Tibial nerve (tissue), 4 donors: ENCODE measurements at regions not wholly inside any gene's neighbourhood (a gene's known extent, or its start where the extent isn't known, plus 50 kb on each side); places are given as distances from the start of the nearest gene placed in this dataset. TPM values are rescaled to one million over a fixed set of nuclear protein-coding genes. Genes with fewer than 3 reads are reported as not detected.

Source experiments
- DNase-seq, 2 donors: peaks; one replicate each; pipeline ENCODE4 v3.0.0-alpha.2; 2019; ENCODE audit warnings: low spot score in 2 of 2
- H3K27ac ChIP-seq, 4 donors: fragments of 200-600 bp; sonication (generic) in 3 of 4; one replicate each; pipeline ENCODE4 v1.5.1; 2017 to 2019; ENCODE audit warnings: mild to moderate bottlenecking in 1 of 4
- H3K27me3 ChIP-seq, 2 donors: fragments of 200-600 bp; sonication (generic) in 1 of 2; one replicate each; pipeline versions ENCODE4 v1.5.1 to v1.6.0; 2017 to 2019
- H3K36me3 ChIP-seq, 3 donors: fragments of 200-600 bp; sonication (generic); one replicate each; pipeline ENCODE4 v1.5.1; 2018 to 2019
- H3K4me1 ChIP-seq, 4 donors: fragments of 200-600 bp; sonication (generic) in 3 of 4; one replicate each; pipeline ENCODE4 v1.5.1; 2017 to 2019
- H3K4me3 ChIP-seq, 4 donors: fragments of 200-600 bp; sonication (generic) in 3 of 4; one replicate each; pipeline ENCODE4 v1.5.1; 2017 to 2019; ENCODE audit warnings: mild to moderate bottlenecking in 1 of 4, moderate library complexity in 1 of 4
- H3K9me3 ChIP-seq, 4 donors: fragments of 200-600 bp; sonication (generic) in 3 of 4; one replicate each; pipeline ENCODE4 v1.5.1; 2017 to 2019
- EP300 ChIP-seq, 2 donors: sonication (generic); formaldehyde crosslinking; IDR thresholded peaks; one replicate each; pipeline ENCODE4 v1.6.1; 2017; ENCODE audit warnings: antibody characterized with exemption in 2 of 2, mild to moderate bottlenecking in 1 of 2
- POLR2A ChIP-seq, 2 donors: fragments of 450-650 bp; IDR thresholded peaks; one replicate each; pipeline ENCODE4 v1.6.1; 2017; ENCODE audit warnings: antibody characterized with exemption in 2 of 2, mild to moderate bottlenecking in 2 of 2, moderate library complexity in 2 of 2
- WGBS, 2 donors: methylation state at CpG; one replicate each; pipeline ENCODE4 v1.1.5; 2018; 5-methylcytosine and 5-hydroxymethylcytosine counted together
- small RNA-seq: library from RNA; depleted of rRNA; stranded (forward); fragments of <200 nt; gene quantifications from one replicate; pipeline ENCODE3, GENCODE V24; 2016
- TF ChIP-seq, protein P1 (sequence below), 5 experiments: fragments of 200-600 bp in 3 of 5; fragments of 450-650 bp in 2 of 5; sonication (generic) in 3 of 5; IDR thresholded peaks; one replicate each; pipeline ENCODE4 v1.5.1; 2016 to 2019; ENCODE audit warnings: antibody characterized with exemption in 5 of 5, mild to moderate bottlenecking in 3 of 5, moderate library complexity in 2 of 5

DNA sequence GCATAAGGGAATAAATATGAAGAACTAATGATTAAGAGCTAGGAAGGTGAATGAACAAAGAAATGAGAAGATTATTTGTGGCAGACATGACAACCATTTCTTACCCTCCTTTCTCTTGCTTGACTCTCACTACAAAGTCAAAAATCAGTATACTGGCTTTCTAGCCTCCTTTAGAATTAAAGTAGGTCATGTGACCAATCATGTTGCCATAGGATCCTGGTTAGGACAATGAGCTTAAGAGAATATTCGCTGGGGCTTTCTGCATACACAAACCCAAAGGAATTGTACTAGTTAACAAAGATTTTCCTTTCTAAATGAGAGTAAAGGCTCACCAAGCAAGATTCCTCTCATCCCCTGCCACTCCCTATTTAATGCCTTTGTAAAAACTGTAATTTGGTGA lies 76.0 kb upstream of the ID4 start:
- WGBS, 2 donors = 55 to 64% methylated on average over 1 of the region's 1 CpG
- TF ChIP-seq POLR2A (IDR thresholded peaks at IDR 0.05) (no peak), EP300 (IDR thresholded peaks at IDR 0.05) (no peak)
- TF ChIP-seq, protein P1, sequence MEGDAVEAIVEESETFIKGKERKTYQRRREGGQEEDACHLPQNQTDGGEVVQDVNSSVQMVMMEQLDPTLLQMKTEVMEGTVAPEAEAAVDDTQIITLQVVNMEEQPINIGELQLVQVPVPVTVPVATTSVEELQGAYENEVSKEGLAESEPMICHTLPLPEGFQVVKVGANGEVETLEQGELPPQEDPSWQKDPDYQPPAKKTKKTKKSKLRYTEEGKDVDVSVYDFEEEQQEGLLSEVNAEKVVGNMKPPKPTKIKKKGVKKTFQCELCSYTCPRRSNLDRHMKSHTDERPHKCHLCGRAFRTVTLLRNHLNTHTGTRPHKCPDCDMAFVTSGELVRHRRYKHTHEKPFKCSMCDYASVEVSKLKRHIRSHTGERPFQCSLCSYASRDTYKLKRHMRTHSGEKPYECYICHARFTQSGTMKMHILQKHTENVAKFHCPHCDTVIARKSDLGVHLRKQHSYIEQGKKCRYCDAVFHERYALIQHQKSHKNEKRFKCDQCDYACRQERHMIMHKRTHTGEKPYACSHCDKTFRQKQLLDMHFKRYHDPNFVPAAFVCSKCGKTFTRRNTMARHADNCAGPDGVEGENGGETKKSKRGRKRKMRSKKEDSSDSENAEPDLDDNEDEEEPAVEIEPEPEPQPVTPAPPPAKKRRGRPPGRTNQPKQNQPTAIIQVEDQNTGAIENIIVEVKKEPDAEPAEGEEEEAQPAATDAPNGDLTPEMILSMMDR (IDR thresholded peaks at IDR 0.05) = no peak
- no peaks in the 10 kb centered on the region for H3K4me1 ChIP-seq

DNA sequence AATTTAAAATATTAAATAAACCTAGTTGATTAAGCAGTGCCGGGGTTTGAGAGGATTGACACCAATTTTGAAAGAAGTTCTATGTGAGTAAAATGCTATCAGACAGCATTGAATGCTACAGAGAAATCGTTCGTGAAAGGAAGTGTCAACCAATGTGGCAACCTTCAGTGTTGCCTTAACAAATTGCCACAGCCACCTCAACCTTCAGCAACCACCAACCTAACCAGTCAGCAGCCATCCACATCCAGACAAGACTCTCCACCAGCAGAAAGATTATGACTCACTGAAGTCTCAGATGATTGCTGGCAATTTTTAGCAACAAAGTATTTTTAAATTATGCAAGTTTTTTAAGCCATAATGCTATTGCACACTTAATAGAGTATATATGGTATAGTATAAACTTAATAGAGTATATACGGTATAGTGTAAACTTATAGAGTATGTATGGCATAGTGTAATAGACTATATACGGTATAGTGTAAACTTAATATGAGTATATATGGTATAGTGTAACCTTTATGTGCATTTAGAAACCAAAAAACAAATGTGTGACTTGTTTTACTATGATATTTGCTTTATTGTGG lies 65.3 kb upstream of the ID4 start:
- Histone ChIP-seq H3K9me3 (no peaks in the 10 kb centered on the region), H3K27ac (no peak overlapping the region), H3K4me3 (no peak overlapping the region), H3K36me3 (no peaks in the 10 kb centered on the region), H3K27me3 (no peaks in the 10 kb centered on the region), H3K4me1 (no peaks in the 10 kb centered on the region)
- TF ChIP-seq POLR2A (IDR thresholded peaks at IDR 0.05) = no peak
- no peak for TF ChIP-seq EP300 (IDR thresholded peaks at IDR 0.05)
- TF ChIP-seq, protein P1 (IDR thresholded peaks at IDR 0.05) = no peak
- 74 to 79% methylated on average over 5 of the region's 5 CpGs for WGBS, 2 donors
- no peak for DNase-seq

More for the DNA sequence above, 76.0 kb upstream of the ID4 start:
- H3K9me3 ChIP-seq = no peaks in the 10 kb centered on the region
- no peak overlapping the region for H3K4me3 ChIP-seq
- no peak overlapping the region for H3K27ac ChIP-seq
- no peak for DNase-seq
- no peaks in the 10 kb centered on the region for H3K36me3 ChIP-seq
- H3K27me3 ChIP-seq = no peaks in the 10 kb centered on the region

DNA sequence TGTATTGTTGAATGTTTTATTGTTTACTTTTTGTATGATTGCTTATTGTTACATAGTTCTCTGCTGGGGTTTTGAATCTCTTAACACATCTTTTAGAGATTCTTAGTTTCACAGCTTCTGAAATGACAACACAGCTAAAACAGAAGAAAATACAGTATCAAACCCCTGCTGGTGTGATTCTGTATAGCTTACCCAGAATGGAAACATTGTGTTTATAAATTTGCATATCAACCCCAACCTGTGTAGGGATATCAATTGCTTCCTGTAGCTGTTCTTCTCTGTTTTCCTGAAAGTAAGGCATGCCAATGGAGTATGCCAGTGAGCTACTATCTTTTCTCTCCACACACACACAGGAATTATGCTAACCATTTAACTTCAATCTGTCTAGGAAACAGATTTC lies 64.3 kb upstream of the ID4 start:
- no peaks in the 10 kb centered on the region for H3K9me3 ChIP-seq
- no peaks in the 10 kb centered on the region for H3K27me3 ChIP-seq
- no peak for TF ChIP-seq EP300 (IDR thresholded peaks at IDR 0.05)
- DNase-seq = no peak
- H3K4me1 ChIP-seq = no peaks in the 10 kb centered on the region
- no peaks in the 10 kb centered on the region for H3K36me3 ChIP-seq
- H3K27ac ChIP-seq = no peak overlapping the region
- H3K4me3 ChIP-seq = no peak overlapping the region

DNA sequence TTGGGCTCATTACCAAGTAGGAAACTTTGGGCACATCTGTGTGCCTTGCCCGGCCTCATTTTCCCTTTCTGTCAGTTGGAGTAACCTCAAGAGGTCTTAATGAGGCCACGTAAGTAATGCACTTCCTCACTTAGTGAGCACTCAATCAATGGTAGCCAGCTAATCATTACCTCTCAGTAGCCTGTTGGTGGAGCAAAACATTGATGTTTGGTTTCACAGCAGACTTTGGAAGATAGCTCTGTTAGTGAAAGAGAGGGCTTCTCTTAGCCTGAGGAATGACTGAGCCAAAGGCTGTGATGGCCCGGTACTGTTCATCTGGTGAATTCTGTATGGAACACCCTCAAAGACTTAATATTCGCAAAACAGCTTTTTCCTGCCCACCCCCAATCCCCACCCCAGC lies 55.9 kb upstream of the ID4 start:
- WGBS, 2 donors = 91 to 94% methylated on average over 4 of the region's 4 CpGs
- no peak overlapping the region for H3K27ac ChIP-seq
- no peaks in the 10 kb centered on the region for H3K36me3 ChIP-seq
- H3K4me3 ChIP-seq = no peak overlapping the region
- TF ChIP-seq POLR2A (IDR thresholded peaks at IDR 0.05) (no peak), EP300 (IDR thresholded peaks at IDR 0.05) (no peak)
- TF ChIP-seq, protein P1 (IDR thresholded peaks at IDR 0.05) = no peak
- no peak for DNase-seq
- H3K9me3 ChIP-seq = no peaks in the 10 kb centered on the region
- no peaks in the 10 kb centered on the region for H3K4me1 ChIP-seq
- H3K27me3 ChIP-seq = no peaks in the 10 kb centered on the region

DNA sequence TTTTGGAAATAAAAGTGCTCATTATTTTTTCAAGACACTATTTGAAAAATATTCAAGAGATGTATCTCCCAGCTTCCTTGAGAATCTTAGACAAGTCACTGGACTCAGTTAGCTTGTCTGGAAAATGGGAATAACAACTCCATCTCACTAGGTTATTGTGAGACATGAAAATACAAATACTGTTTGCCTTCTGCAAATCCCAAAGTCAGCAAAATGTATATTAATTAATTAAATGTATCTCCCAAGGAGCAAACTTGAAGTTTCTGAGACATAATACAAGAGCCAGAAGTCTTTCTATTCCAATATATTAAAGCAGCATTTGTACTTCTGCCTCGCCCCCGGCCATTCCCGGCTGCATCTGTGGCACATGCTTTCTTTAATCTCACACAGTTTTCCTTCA lies 54.6 kb upstream of the ID4 start:
- 87 to 96% methylated on average over 3 of the region's 3 CpGs for whole genome bisulfite sequencing, 2 donors
- Histone ChIP-seq H3K9me3 (no peaks in the 10 kb centered on the region), H3K4me3 (no peak overlapping the region), H3K4me1 (no peaks in the 10 kb centered on the region), H3K36me3 (no peaks in the 10 kb centered on the region), H3K27me3 (no peaks in the 10 kb centered on the region), H3K27ac (no peak overlapping the region)
- TF ChIP-seq EP300 (IDR thresholded peaks at IDR 0.05) (no peak), POLR2A (IDR thresholded peaks at IDR 0.05) (no peak)
- TF ChIP-seq, protein P1 (IDR thresholded peaks at IDR 0.05) = no peak
- no peak for DNase-seq

Small RNAs in the stretch of these regions (small RNA-seq; reads per million reads assigned to genes)
- gene MIR548A1 (not detected), gene RNA5SP205 (not detected), gene RNU6-801P (not detected)
